ENCODE measurements at regions not wholly inside any gene's neighbourhood (a gene's known extent, or its start where the extent isn't known, plus 50 kb on each side); places are given as distances from the start of the nearest gene placed in this dataset.

- no peak overlapping the region for H3K4me3 ChIP-seq
- no peak overlapping the region for H3K27ac ChIP-seq
- peak in 1 of 8 experiments; percentile 22 for ATAC-seq (replicated peaks in 6 of 8)
- in situ Hi-C loops (cut with MboI; ENCODE audit: low pct_unique_long_range_greater_than_20kb in 2 of 9, low sequenced_read_pairs in 9 of 9, unreplicated experiment in 9 of 9), result no loop called here
- 83 to 100% (median 100%) methylated on average over 1 to 3 of the region's 3 CpGs; no CpG with 5 or more reads in 3 of the 10 experiments for WGBS, 10 experiments
- H3K4me1 ChIP-seq (replicated peaks in 1 of 2), result peaks cover 9 to 22% of the 10 kb centered on the region in 2 donors
Observed at GRCh38 chr3:193883551-193883950, 252.4 kb upstream of the HES1 start.

DNA sequence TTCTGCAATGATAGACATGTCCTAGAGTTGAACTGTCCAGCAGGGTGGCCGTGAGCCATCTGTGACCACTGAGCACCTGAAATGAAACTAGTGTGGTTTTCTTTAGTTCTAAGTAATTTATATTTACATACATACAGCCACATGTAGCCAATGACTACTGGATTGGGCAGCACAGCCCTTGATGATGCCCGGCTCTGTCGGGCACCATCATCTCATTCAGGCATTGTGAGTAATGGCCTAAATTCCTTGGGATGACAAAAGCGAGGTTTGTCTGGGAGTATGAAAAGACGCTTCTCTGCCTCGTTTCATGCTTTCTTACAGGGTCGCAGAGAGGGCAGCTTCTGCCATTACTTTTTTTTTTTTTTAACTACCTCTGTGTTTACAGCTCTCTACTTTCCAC is 251.9 kb upstream of the HES1 start:
- 0 to 83% (median 56%) methylated on average over 1 to 7 of the region's 7 CpGs; no CpG with 5 or more reads in 3 of the 10 experiments for WGBS, 10 experiments
- in situ Hi-C loops (cut with MboI; ENCODE audit: low pct_unique_long_range_greater_than_20kb in 2 of 9, low sequenced_read_pairs in 9 of 9, unreplicated experiment in 9 of 9), result no loop called here
- ATAC-seq (replicated peaks in 6 of 8), result peak in 5 of 8 experiments; percentile 60 to 88 (median 72)

DNA sequence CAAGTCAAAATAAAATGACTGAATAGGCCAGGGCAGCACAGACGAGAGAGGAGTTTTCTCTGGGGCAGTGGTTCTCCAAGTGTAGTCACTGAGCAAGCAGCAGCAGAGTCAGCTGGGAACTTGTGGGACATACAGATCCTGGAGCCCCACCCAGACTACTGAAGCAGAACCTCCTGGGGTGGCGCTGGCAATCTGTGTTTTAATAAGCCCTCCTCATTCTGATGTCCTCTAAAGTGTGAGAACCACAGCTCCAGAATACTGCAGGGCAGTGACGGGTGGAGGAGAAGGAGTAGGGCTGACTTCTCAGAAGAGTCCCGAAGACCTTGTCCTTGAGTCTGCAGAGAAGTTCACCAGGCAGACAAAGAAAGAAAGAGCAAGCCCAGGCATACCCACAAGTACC is 251.3 kb upstream of the HES1 start:
- Histone ChIP-seq H3K4me3 (no peak overlapping the region), H3K4me1 (replicated peaks in 1 of 2) (peaks cover 9 to 15% of the 10 kb centered on the region in 2 donors), H3K27ac (no peak overlapping the region)
- ATAC-seq (replicated peaks in 6 of 8), result peak in 3 of 8 experiments; percentile 77 to 96 (median 85)
- 0 to 100% (median 67%) methylated on average over 1 to 2 of the region's 4 CpGs; no CpG with 5 or more reads in 1 of the 10 experiments for WGBS, 10 experiments
- in situ Hi-C loops (cut with MboI; ENCODE audit: low pct_unique_long_range_greater_than_20kb in 2 of 9, low sequenced_read_pairs in 9 of 9, unreplicated experiment in 9 of 9), result no loop called here

More for the DNA sequence above, 251.9 kb upstream of the HES1 start:
- Histone ChIP-seq H3K27ac (no peak overlapping the region), H3K4me3 (no peak overlapping the region), H3K4me1 (replicated peaks in 1 of 2) (peaks cover 9 to 21% of the 10 kb centered on the region in 2 donors)

GRCh38 chr3:193885832-193886231 is 250.1 kb upstream of the HES1 start:
- ATAC-seq (replicated peaks in 6 of 8), result peak in 2 of 8 experiments; percentile 45 to 79
- Histone ChIP-seq H3K4me1 (replicated peaks in 1 of 2) (peaks cover 9 to 12% of the 10 kb centered on the region in 2 donors), H3K4me3 (no peak overlapping the region), H3K27ac (no peak overlapping the region)
- in situ Hi-C loops (cut with MboI; ENCODE audit: low pct_unique_long_range_greater_than_20kb in 2 of 9, low sequenced_read_pairs in 9 of 9, unreplicated experiment in 9 of 9), result no loop called here
- 32 to 89% (median 63%) methylated on average over 1 to 4 of the region's 6 CpGs; no CpG with 5 or more reads in 6 of the 10 experiments for WGBS, 10 experiments

GRCh38 chr3:193890016-193890897 is 245.7 kb upstream of the HES1 start:
- H3K4me3 ChIP-seq, result no peak overlapping the region
- no peak overlapping the region for H3K27ac ChIP-seq
- ATAC-seq (replicated peaks in 6 of 8), result no peak
- in situ Hi-C loops (cut with MboI; ENCODE audit: low pct_unique_long_range_greater_than_20kb in 2 of 9, low sequenced_read_pairs in 9 of 9, unreplicated experiment in 9 of 9), result no loop called here
- WGBS, 10 experiments, result 61 to 100% (median 89%) methylated on average over 2 to 10 of the region's 12 CpGs; no CpG with 5 or more reads in 1 of the 10 experiments
- H3K4me1 ChIP-seq (replicated peaks in 1 of 2), result peaks cover 5 to 15% of the 10 kb centered on the region in 2 donors

GRCh38 chr3:193894121-193894863 is 241.7 kb upstream of the HES1 start:
- H3K27ac ChIP-seq, result no peak overlapping the region
- in situ Hi-C loops (cut with MboI; ENCODE audit: low pct_unique_long_range_greater_than_20kb in 2 of 9, low sequenced_read_pairs in 9 of 9, unreplicated experiment in 9 of 9), result no loop called here
- WGBS, 10 experiments, result 55 to 100% (median 90%) methylated on average over 1 to 9 of the region's 10 CpGs; no CpG with 5 or more reads in 1 of the 10 experiments

DNA sequence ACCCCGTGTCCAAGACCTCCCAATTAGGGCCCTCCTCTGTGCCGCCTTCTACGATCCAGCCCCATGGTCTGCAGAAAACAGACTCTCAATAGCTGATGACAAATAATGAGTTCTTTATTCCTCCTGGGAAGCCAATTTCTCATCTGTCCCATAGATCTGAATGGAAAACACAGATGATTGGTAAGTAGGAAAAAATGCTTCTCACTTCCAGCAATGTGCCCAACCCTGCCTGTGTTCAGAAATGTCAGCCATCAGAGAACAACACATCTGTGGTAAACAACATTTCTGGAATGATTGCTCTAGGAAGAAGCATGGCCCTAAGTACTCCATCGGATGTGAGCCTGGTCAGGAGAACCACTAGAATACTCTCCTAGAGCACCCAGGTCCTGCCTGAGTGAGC is 240.5 kb upstream of the HES1 start:
- H3K27ac ChIP-seq, result no peak overlapping the region
- in situ Hi-C loops (cut with MboI; ENCODE audit: low pct_unique_long_range_greater_than_20kb in 2 of 9, low sequenced_read_pairs in 9 of 9, unreplicated experiment in 9 of 9), result no loop called here
- H3K4me1 ChIP-seq (replicated peaks in 1 of 2), result peaks cover 18 to 30% of the 10 kb centered on the region in 2 donors
- no peak overlapping the region for H3K4me3 ChIP-seq
- ATAC-seq (replicated peaks in 6 of 8), result no peak
- whole genome bisulfite sequencing, 10 experiments, result 20 to 100% (median 70%) methylated on average over 1 to 3 of the region's 4 CpGs; no CpG with 5 or more reads in 3 of the 10 experiments

More at GRCh38 chr3:193894121-193894863, 241.7 kb upstream of the HES1 start:
- Histone ChIP-seq H3K4me1 (replicated peaks in 1 of 2) (peaks cover 16 to 30% of the 10 kb centered on the region in 2 donors), H3K4me3 (no peak overlapping the region)
- peak in 3 of 8 experiments; percentile 93 to 98 (median 95) for ATAC-seq (replicated peaks in 6 of 8)

DNA sequence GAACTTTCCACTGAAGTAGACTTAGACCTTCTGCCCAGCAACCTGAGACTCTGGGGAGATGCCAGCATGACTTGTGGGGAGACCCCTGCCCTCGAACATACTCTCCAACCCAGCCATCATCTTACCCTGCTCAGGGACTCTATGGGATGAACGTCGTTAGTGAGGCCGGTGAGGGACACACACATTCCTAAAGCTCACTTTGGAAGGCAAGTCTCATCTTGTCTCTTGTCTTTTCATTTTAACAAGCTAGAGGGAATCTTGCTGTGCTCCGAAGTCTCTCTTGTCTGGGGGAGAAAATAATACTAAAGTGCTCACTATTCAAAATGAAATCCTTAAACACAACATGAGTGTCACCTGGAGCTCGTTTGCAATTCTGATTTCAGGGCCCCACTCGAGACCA is 239.5 kb upstream of the HES1 start:
- H3K27ac ChIP-seq, result no peak overlapping the region
- H3K4me1 ChIP-seq (replicated peaks in 1 of 2), result peaks cover 18 to 30% of the 10 kb centered on the region in 2 donors
- 62 to 100% (median 87%) methylated on average over 2 to 5 of the region's 7 CpGs; no CpG with 5 or more reads in 2 of the 10 experiments for WGBS, 10 experiments
- ATAC-seq (replicated peaks in 6 of 8), result no peak
- in situ Hi-C loops (cut with MboI; ENCODE audit: low pct_unique_long_range_greater_than_20kb in 2 of 9, low sequenced_read_pairs in 9 of 9, unreplicated experiment in 9 of 9), result no loop called here
- H3K4me3 ChIP-seq, result no peak overlapping the region

GRCh38 chr3:193897288-193897687 is 238.7 kb upstream of the HES1 start:
- ATAC-seq (replicated peaks in 6 of 8), result peak in 3 of 8 experiments; percentile 16 to 32 (median 23)
- H3K4me3 ChIP-seq, result no peak overlapping the region
- H3K4me1 ChIP-seq (replicated peaks in 1 of 2), result peaks cover 25 to 38% of the 10 kb centered on the region in 2 donors
- in situ Hi-C loops (cut with MboI; ENCODE audit: low pct_unique_long_range_greater_than_20kb in 2 of 9, low sequenced_read_pairs in 9 of 9, unreplicated experiment in 9 of 9), result no loop called here
- 81 to 100% (median 84%) methylated on average over 1 to 5 of the region's 10 CpGs; no CpG with 5 or more reads in 4 of the 10 experiments for WGBS, 10 experiments
- no peak overlapping the region for H3K27ac ChIP-seq

- WGBS, 10 experiments, result 43 to 60% methylated on average over 2 to 6 of the region's 10 CpGs; no CpG with 5 or more reads in 8 of the 10 experiments
- Histone ChIP-seq H3K4me3 (no peak overlapping the region), H3K27ac (no peak overlapping the region), H3K4me1 (replicated peaks in 1 of 2) (peaks cover 30 to 43% of the 10 kb centered on the region in 2 donors)
- peak in 3 of 8 experiments; percentile 36 to 56 (median 50) for ATAC-seq (replicated peaks in 6 of 8)
- in situ Hi-C loops (cut with MboI; ENCODE audit: low pct_unique_long_range_greater_than_20kb in 2 of 9, low sequenced_read_pairs in 9 of 9, unreplicated experiment in 9 of 9), result no loop called here
Observed at GRCh38 chr3:193897731-193898180, 238.2 kb upstream of the HES1 start.

DNA sequence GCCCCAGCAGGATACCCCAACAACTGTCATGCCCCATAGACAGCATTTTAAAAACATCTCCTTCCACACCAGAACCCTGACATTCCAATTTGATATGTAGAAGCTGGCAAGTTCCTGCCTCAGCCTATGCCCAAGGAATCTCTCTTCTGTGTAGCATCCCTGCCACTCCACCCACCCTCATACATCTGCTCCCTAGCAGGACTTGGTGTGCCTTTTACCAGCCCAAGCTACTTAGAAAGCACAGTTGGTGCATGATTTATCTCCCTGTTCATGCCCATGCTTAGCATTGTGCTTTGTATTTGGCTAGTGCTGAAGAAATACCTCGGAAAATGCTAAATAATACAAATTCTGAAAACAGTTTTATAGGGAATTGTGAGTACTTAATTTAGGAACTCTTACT is 236.9 kb upstream of the HES1 start:
- ATAC-seq (replicated peaks in 6 of 8), result peak in 1 of 8 experiments; percentile 29
- H3K4me1 ChIP-seq (replicated peaks in 1 of 2), result peaks cover 40 to 54% of the 10 kb centered on the region in 2 donors
- no peak overlapping the region for H3K4me3 ChIP-seq
- WGBS, 10 experiments, result 33 to 100% (median 58%) methylated on average over 1 of the region's 1 CpG; no CpG with 5 or more reads in 5 of the 10 experiments
- no peak overlapping the region for H3K27ac ChIP-seq
- in situ Hi-C loops (cut with MboI; ENCODE audit: low pct_unique_long_range_greater_than_20kb in 2 of 9, low sequenced_read_pairs in 9 of 9, unreplicated experiment in 9 of 9), result no loop called here

- Histone ChIP-seq H3K4me3 (no peak overlapping the region), H3K4me1 (replicated peaks in 1 of 2) (peaks cover 42 to 43% of the 10 kb centered on the region in 2 donors), H3K27ac (no peak overlapping the region)
- WGBS, 10 experiments, result 0 to 100% (median 83%) methylated on average over 1 of the region's 1 CpG; no CpG with 5 or more reads in 4 of the 10 experiments
- in situ Hi-C loops (cut with MboI; ENCODE audit: low pct_unique_long_range_greater_than_20kb in 2 of 9, low sequenced_read_pairs in 9 of 9, unreplicated experiment in 9 of 9), result no loop called here
- no peak for ATAC-seq (replicated peaks in 6 of 8)
Observed at GRCh38 chr3:193901007-193901406, 234.9 kb upstream of the HES1 start.
